DND-41 (cell line): ENCODE measurements at regions not wholly inside any gene's neighbourhood (a gene's known extent, or its start where the extent isn't known, plus 50 kb on each side); places are given as distances from the start of the nearest gene placed in this dataset.

Experiments used
- CTCF ChIP-seq: IDR thresholded peaks from 2 replicates; pipeline ENCODE4 v1.5.1; 2012; ENCODE audit warnings: borderline replicate concordance, low read length, moderate library complexity, mild to moderate bottlenecking; ENCODE audit not compliant: poor library complexity, severe bottlenecking; ENCODE audit errors: extremely low read depth
- EZH2 ChIP-seq: IDR thresholded peaks from 3 replicates; pipeline ENCODE4 v1.6.1; 2012; ENCODE audit warnings: borderline replicate concordance, low read depth, mild to moderate bottlenecking, moderate library complexity, low read length, inconsistent platforms; ENCODE audit not compliant: severe bottlenecking

GRCh38 chr5:87074072-87074471 is 193.6 kb upstream of the RASA1 start:
- TF ChIP-seq EZH2 (no peak), CTCF (no peak)
